Endothelial cell (in vitro differentiated cells): ENCODE measurements at regions not wholly inside any gene's neighbourhood (a gene's known extent, or its start where the extent isn't known, plus 50 kb on each side); places are given as distances from the start of the nearest gene placed in this dataset.

Experiments used
- DNase-seq: peaks from one replicate; pipeline ENCODE4 v3.0.0; 2021; ENCODE audit warnings: low spot score
- H3K27ac Mint-ChIP-seq: one replicate; pipeline ENCODE4 v1.8.0; 2021; ENCODE audit warnings: mixed read lengths, inconsistent platforms; ENCODE audit not compliant: unreplicated experiment
- H3K27me3 Mint-ChIP-seq: one replicate; pipeline ENCODE4 v1.8.0; 2021; ENCODE audit warnings: mild to moderate bottlenecking, moderate library complexity, mixed read lengths, inconsistent platforms; ENCODE audit not compliant: unreplicated experiment
- H3K36me3 Mint-ChIP-seq: one replicate; pipeline ENCODE4 v1.8.0; 2021; ENCODE audit warnings: mild to moderate bottlenecking, low read depth, mixed read lengths, inconsistent platforms; ENCODE audit not compliant: unreplicated experiment
- H3K4me1 Mint-ChIP-seq: one replicate; pipeline ENCODE4 v1.8.0; 2021; ENCODE audit warnings: mild to moderate bottlenecking, mixed read lengths, inconsistent platforms; ENCODE audit not compliant: unreplicated experiment
- H3K4me3 Mint-ChIP-seq: one replicate; pipeline ENCODE4 v1.8.0; 2021; ENCODE audit warnings: mild to moderate bottlenecking, mixed read lengths, inconsistent platforms; ENCODE audit not compliant: unreplicated experiment
- H3K9me3 Mint-ChIP-seq: one replicate; pipeline ENCODE4 v1.8.0; 2021; ENCODE audit warnings: mixed read lengths, inconsistent platforms; ENCODE audit not compliant: unreplicated experiment
- TF ChIP-seq, protein P1 (sequence below): fragments of 200-600 bp; sonication (generic); IDR thresholded peaks from one replicate; pipeline ENCODE4 v1.5.0; 2021; ENCODE audit warnings: antibody characterized with exemption; ENCODE audit not compliant: unreplicated experiment

DNA sequence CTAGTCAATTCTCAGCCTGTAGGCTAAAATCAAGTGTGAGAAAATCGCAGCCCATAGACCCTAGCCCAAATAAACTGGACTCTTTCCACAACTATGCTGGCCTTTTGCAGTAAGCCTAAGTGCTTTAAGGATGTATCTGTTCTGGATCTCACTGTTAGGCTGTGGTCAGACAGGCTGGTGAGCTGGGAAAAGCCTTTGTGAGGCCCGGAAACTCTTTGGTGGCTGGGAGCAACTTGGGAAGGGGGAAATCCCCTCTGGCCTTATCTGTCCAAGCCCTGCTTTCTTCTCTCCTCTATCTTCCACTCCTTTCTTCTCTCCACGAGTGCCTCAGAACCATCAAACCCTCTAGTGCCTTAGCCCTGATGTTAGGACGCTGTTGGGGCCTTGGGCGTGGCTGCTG lies 135.4 kb downstream of the LACC1 start:
- TF ChIP-seq, protein P1, sequence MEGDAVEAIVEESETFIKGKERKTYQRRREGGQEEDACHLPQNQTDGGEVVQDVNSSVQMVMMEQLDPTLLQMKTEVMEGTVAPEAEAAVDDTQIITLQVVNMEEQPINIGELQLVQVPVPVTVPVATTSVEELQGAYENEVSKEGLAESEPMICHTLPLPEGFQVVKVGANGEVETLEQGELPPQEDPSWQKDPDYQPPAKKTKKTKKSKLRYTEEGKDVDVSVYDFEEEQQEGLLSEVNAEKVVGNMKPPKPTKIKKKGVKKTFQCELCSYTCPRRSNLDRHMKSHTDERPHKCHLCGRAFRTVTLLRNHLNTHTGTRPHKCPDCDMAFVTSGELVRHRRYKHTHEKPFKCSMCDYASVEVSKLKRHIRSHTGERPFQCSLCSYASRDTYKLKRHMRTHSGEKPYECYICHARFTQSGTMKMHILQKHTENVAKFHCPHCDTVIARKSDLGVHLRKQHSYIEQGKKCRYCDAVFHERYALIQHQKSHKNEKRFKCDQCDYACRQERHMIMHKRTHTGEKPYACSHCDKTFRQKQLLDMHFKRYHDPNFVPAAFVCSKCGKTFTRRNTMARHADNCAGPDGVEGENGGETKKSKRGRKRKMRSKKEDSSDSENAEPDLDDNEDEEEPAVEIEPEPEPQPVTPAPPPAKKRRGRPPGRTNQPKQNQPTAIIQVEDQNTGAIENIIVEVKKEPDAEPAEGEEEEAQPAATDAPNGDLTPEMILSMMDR = no peak
- Mint-ChIP-seq H3K4me1 (peaks cover 32% of the 10 kb centered on the region), H3K36me3 (no peaks in the 10 kb centered on the region), H3K9me3 (no peaks in the 10 kb centered on the region), H3K4me3 (no peak overlapping the region), H3K27me3 (peaks cover 2% of the 10 kb centered on the region), H3K27ac (no peak overlapping the region)
- no peak for DNase-seq

DNA sequence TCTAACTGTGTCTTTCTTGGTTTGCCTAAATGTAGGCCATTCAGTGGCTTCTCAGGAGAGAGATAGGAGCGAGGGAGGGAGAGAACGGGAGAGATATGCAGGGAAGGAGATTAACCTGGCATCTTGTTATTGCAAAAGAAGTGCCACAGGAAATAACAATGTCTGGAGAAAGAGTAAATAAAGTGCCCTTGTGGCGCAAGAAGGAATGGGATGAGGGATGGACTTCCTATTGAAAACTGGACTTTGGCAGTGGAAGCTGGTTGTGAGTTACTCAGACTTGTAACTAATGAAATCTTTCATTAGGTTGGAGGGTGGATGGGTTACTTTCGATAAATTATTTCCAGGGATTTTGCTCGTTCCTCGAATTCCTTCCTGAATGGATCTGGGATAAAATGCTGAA lies 136.1 kb downstream of the LACC1 start:
- Mint-ChIP-seq H3K36me3 (no peaks in the 10 kb centered on the region), H3K4me1 (peaks cover 32% of the 10 kb centered on the region), H3K9me3 (no peaks in the 10 kb centered on the region), H3K27me3 (peaks cover 2% of the 10 kb centered on the region), H3K27ac (peak overlapping the region; percentile 16), H3K4me3 (no peak overlapping the region)
- no peak for DNase-seq
- TF ChIP-seq, protein P1 = no peak

DNA sequence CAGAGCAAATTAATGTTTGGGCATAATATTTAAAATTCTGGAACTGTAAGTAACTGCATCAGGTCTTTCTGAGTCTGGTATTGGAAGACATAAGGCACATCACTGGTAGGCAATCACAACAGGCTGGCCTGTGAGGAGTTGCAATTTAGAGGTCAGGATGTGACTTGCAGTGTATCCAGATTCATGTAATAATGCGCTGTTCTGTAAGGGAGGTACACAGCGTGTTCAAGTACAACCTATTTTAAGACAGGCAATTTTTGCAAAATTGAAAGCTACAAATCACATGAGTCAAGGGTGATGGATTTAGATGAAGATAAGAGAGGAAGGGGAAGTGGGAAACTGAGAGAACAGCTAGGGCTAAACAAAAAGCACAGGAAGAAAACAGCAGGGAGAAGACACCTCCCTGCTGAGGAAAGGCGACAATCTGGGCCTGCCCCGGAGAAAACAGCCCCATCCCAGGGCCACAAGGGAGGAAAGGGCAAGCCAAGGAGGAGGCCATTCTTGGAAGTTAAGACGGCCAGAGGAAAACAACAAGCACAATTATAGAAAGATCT lies 138.1 kb downstream of the LACC1 start:
- Mint-ChIP-seq H3K4me1 (peaks cover 32% of the 10 kb centered on the region), H3K36me3 (no peaks in the 10 kb centered on the region), H3K9me3 (no peaks in the 10 kb centered on the region), H3K27ac (no peak overlapping the region), H3K27me3 (peaks cover 2% of the 10 kb centered on the region), H3K4me3 (no peak overlapping the region)
- DNase-seq = no peak
- TF ChIP-seq, protein P1 = no peak

DNA sequence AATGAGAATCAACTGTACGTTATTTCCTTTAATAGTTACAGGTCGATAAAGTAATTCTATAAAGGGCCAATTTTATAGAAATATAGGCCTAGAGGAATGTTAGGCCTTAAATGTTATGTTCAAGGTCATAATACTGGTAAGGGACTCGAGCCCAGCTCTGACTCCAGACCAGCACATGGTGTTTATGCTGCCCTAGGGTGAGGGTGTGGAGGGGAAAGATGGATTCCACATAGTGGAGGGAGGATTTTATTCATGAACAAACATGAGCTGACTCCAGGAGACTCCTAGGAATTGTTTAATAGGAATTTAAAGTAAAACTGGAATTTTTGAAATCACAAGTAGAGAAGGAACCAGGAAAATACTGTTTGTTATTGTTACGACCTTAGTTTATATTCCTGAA lies 139.9 kb downstream of the LACC1 start:
- Mint-ChIP-seq H3K9me3 (no peaks in the 10 kb centered on the region), H3K27ac (no peak overlapping the region), H3K27me3 (peaks cover 2% of the 10 kb centered on the region), H3K4me3 (no peak overlapping the region), H3K36me3 (no peaks in the 10 kb centered on the region), H3K4me1 (peaks cover 34% of the 10 kb centered on the region)
- DNase-seq = no peak
- TF ChIP-seq, protein P1 = no peak

DNA sequence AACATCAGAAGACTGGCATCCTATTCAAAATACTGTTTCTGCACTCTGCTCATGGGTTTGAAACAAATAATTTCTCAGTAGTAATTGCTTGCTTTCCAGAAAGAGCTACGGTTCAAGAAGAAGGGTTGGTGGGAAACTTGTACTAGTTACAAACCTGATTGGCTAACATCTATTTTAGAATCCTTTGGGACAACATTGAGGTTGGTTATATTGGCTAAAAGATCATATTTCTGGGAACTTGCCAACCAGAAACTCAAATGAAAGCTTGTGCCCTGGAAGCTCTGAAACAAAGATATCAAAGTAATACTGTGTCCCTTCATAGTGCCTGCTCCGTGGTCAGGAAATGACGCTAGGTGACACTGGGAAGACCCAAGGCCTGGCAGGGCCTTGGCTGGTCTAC lies 141.7 kb downstream of the LACC1 start:
- H3K27me3 Mint-ChIP-seq = no peaks in the 10 kb centered on the region
- no peak overlapping the region for H3K27ac Mint-ChIP-seq
- TF ChIP-seq, protein P1 = no peak
- H3K4me1 Mint-ChIP-seq = peaks cover 22% of the 10 kb centered on the region
- H3K36me3 Mint-ChIP-seq = no peaks in the 10 kb centered on the region
- no peaks in the 10 kb centered on the region for H3K9me3 Mint-ChIP-seq
- no peak for DNase-seq
- H3K4me3 Mint-ChIP-seq = no peak overlapping the region
